ENCODE measurements at regions not wholly inside any gene's neighbourhood (a gene's known extent, or its start where the extent isn't known, plus 50 kb on each side); places are given as distances from the start of the nearest gene placed in this dataset.

- TF ChIP-seq, protein P1, sequence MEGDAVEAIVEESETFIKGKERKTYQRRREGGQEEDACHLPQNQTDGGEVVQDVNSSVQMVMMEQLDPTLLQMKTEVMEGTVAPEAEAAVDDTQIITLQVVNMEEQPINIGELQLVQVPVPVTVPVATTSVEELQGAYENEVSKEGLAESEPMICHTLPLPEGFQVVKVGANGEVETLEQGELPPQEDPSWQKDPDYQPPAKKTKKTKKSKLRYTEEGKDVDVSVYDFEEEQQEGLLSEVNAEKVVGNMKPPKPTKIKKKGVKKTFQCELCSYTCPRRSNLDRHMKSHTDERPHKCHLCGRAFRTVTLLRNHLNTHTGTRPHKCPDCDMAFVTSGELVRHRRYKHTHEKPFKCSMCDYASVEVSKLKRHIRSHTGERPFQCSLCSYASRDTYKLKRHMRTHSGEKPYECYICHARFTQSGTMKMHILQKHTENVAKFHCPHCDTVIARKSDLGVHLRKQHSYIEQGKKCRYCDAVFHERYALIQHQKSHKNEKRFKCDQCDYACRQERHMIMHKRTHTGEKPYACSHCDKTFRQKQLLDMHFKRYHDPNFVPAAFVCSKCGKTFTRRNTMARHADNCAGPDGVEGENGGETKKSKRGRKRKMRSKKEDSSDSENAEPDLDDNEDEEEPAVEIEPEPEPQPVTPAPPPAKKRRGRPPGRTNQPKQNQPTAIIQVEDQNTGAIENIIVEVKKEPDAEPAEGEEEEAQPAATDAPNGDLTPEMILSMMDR (IDR thresholded peaks at IDR 0.05) = peak; percentile 12
- TF ChIP-seq EZH2 (IDR thresholded peaks at IDR 0.05) (no peak), EZH2phosphoT487 (IDR thresholded peaks at IDR 0.05) (no peak)
Measured at GRCh38 chr1:239765163-239765562, 326.5 kb upstream of the FMN2 start.
